HG03439 (cell line): ENCODE measurements at regions not wholly inside any gene's neighbourhood (a gene's known extent, or its start where the extent isn't known, plus 50 kb on each side); places are given as distances from the start of the nearest gene placed in this dataset.
"Not testable (repeated sequence)": the region's sequence is repeated elsewhere in the genome, so short reads cannot be mapped to it uniquely, and the experiment has no call there.

Experiments used
- ATAC-seq: cut with Tn5 transposase; IDR thresholded peaks from one replicate; pipeline ENCODE4 v1.9.1; 2021; ENCODE audit warnings: mild to moderate bottlenecking, moderate library complexity; ENCODE audit not compliant: unreplicated experiment

DNA sequence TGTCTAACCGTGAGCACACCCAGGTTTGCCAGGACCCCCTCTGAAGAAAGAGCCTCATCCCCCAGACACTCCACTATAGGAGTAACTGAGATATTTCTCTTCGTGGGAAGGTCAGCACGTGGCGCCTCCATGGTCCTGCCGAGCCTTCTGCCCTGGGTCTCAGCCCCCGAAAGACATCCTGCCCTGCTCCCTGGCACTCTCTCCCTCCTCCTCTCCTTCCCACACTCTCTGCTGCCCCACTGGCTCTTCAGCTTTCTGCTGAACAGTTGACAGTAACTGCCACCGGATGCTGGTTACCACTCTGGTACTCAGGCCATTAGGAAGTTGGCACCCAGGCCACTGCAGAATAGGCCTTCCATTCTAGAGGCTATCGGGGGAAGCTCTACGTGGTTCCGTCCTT lies 185.2 kb downstream of the UACA start:
- ATAC-seq: no peak

- ATAC-seq: no peak
Observed at GRCh38 chr15:70576696-70577095, 186.7 kb downstream of the UACA start.

DNA sequence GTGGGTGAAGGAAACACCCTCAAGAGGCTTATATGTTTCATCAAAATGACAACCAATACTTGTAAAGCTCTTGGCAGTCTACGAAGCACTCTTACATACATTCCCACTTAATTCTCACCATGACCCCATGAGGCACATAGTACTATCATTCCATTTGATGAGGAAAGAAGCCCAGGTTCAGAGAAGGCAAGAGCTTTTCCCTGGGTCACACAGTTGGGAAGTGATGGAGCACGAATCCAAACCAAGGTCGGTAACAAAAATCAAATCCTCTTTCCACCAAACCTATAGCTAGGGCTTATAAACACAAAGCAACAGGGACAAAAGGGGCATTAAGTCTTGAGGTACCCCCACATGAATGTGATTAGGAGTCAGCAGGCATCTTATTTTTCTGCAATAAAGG lies 187.1 kb downstream of the UACA start:
- ATAC-seq: no peak

GRCh38 chr15:70575231-70576226 lies 187.8 kb downstream of the UACA start:
- ATAC-seq: no peak

- not testable (repeated sequence) for ATAC-seq
Observed at GRCh38 chr15:70574325-70574724, 189.0 kb downstream of the UACA start.

DNA sequence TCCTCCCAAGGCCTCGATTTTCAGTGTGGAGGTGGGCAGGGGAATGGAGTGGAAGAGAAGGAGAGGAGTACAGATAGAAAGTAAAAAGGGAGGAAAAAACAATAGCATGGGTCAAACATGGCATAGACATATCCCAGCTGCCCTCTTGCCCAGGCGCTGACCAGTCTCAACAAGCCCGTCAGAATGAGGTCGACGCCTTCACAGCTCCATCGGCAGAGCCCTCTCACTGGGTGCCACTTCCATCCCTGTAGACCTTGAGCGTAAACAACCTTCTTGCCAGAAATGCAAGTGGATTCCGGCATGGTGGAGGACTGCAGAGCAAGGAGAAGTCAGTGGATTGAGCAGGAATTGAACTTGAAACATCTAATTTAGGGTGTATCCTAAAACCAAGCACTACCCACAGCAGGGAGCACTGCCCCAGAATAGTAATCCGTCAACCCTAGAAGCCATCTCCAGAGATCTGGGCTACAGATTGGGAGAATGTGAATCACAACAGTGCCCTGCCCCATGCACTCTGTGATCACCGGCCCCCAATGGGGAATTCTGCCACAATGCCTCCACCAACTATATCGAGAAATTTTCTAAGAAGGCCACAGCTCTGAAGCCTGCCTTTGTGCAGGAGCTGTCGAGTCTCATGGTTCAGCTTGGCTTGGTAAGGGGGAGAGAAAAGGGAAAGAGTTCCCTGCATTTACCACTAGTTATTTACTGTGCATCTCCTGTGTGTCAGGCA lies 190.1 kb downstream of the UACA start:
- no peak for ATAC-seq

DNA sequence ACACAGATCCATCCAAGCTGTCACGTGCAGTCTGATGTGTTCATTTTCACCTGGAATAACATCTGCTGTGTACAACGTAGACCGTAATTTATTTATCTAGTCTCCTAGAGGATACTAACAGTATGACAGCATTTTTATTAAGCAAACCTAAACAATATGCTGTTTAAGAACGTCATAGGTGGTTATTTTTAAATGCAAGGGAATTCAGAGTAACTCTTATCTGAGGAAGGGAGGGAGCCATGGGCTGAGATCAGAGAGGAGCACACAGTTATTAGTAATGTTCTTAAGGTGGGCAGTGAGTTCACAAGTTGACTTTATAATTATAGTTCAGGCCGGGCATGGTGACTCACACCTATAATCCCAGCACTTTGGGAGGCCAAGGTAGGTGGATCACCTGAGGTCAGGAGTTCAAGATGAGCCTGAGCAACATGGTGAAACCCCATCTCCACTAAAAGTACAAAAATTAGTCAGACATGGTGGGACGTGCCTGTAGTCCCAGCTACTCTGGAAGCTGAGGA lies 193.6 kb downstream of the UACA start:
- ATAC-seq: no peak

DNA sequence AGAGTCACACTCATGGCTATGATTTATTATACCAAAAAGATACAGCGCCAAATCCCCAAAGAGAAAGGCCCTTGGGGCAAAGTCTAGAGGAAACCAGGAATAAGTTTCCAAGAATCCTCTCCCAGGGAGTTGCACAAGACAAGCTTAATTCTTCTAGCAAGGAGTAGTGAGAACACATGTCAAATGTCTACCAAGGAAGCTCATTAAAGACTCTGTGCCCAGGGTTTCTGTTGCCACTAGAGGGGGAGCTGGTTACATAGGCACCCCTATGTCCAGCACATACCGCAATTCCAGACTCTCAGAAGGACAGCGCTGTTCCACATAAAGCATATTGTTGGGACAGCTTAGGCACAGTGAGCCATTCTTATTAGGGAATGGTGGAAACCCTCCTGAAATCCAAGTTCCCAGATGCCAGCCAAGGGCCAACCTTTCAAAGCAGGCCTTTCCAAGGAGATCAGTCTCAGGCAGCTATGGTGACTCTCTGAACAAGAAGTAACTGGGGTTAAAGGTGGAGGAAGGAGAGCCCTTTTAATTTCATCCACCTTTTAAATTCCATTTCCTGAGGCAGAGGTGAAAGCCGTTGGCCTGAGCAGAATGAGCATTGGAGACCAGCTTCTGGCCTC lies 194.2 kb downstream of the UACA start:
- ATAC-seq: no peak

DNA sequence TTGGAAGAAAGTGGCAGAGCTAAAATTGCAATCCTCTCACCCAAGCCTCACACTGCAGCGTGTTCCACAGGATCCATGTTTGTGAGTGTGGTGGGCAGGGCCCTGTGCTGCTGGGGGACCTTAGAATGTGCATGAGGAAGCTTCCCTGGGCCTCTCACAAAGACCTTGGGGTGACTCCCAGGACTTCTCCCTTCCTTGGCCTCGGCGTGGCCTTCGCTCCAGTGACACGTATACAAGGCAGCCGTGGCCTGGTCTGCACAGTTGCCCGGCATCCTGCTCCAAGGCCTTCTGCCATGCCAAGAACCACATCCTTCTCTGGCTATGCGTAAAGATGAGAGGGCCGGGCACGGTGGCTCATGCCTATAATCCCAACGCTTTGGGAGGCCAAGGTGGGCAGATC lies 196.4 kb downstream of the UACA start:
- ATAC-seq: no peak

DNA sequence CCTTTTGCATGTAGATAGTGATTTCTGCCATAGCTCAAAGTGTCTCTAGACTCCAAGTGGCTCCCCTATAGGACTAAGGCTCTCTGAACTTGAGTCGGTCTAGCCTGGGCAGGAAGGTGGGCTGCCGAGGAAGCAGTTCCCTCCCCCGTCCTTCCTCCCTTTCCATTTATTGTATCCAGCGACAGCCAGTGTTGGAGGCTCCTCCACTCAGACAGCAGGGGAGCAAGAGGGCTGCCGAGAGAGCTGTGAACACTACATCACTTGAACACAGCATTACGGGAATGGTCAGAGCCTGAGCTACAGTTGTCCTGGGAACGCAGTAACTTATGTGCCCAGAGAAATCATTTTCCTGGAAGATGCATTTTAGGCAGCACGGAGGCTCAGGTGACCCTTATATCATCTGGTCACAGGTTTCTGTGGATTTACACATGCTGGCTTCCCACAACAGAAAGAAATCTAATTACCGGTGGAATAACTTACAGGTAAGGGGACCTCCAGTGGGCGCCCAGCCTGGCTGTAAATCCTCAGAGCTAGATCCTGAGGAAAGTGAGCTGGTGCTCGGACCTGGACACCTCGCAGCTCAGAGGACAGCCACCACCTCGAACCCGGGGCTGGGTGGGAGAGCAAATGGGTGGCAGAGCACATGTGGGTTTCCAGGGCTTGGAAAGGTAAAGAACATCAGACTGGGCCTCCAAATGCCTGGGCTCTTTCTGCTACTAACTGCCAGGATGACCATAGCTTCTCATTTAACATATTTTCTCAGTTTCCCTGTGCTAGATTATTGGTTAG lies 197.1 kb downstream of the UACA start:
- no peak for ATAC-seq

DNA sequence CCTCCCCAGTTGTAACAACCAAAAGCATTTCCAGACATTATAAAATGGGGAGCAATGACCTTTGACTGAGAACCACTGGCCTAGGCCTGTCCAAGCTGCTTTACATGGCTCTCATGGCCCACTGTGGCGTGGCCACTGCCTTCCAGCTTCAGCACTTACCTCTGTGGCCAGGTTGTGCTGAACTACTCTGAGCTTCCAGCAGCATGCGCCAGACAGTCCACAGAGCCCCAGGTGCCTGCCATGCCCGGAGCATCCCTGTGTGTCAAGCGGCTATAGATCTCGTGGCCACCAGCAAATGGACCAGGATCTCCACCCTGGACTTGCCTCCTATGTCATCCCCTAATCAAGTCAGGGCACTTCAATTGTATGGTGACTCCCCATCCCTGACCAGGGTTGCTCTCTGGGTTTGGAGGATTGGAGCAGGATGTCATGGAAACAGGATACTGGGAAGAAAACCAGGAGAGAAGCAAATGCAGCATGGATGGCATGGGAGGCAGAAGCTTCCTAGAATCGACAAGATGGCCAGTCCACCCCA lies 199.7 kb downstream of the UACA start:
- ATAC-seq: no peak

DNA sequence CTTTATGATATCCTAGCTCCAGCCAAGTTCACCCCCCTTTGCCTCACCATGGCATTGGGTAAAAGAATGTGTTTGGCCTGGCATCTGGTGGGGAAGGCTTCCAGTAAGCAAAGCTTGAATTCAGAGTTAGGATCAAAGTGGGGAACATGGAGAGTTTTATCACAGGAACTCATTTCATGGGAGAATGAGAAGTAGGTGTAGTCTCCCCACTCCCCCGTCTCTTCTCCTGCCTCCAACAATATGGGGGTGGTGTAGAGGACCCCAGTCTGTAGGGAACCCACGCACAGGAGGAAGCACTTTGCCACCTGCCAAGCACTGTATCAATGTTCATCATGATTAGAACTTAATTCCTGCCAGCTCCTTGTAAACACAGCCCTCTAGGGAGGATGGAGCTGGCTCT lies 200.5 kb downstream of the UACA start:
- no peak for ATAC-seq

DNA sequence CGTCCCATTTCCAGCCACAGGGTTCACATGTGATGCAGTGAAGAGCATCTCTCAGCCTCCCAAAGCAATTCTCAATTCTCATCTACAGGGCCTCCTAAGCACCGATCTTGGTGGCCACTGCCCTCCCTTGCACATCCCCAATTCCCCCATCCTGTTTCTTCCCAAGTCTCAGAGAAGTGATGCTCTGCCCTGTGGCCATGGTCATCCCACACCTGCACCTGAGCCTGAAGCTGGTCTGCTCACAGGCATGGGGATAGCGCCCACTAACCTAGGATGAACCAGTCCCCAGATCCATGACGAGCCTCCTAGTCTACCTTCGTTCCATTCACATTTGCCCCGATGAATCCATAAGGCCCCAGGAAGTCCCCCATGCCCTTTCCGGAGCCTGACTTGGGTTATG lies 201.5 kb downstream of the UACA start:
- no peak for ATAC-seq

GRCh38 chr15:70560617-70561328 lies 202.6 kb downstream of the UACA start:
- no peak for ATAC-seq

GRCh38 chr15:70559265-70560239 lies 203.8 kb downstream of the UACA start:
- no peak for ATAC-seq

DNA sequence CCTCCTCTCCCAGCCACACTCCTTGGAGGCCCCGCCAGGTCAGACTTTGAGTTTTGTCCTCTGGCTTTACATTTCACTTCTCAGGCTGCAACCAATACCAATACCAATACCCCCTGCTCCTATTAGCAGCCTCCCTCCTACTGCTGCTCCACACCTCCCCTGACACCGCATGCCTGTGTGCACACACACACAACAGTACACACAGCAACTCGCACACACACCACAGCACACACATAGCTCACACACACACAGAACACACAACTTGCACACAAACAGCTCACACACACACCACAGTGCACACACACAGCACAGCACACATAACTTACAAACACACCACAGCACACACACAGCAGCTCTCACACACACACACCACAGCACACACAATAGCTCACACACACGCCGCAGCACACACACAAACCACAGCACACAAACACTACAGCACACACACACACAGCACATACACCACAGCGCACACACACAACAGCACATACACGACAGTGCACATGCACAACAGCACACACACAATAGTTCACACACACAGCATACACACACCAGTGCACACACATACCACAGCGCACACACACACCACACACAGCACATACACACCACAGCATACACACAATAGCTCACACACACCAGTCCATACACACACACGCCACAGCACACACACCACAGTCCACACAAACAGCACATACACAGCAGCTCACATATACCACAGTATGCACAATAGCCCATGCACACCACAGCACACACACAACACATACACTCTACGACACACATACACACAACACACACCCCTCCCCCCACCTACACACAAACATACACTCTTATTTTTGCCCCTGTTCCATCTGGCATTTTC lies 204.7 kb downstream of the UACA start:
- no peak for ATAC-seq

- no peak for ATAC-seq
Observed at GRCh38 chr15:70557521-70558258, 205.7 kb downstream of the UACA start.
